ENCODE measurements at regions not wholly inside any gene's neighbourhood (a gene's known extent, or its start where the extent isn't known, plus 50 kb on each side); places are given as distances from the start of the nearest gene placed in this dataset.

GRCh38 chr3:189519458-189519857 is 111.7 kb upstream of the TP63 start:
- no peak for TF ChIP-seq POLR2A (IDR thresholded peaks at IDR 0.05)
- TF ChIP-seq CTCF (IDR thresholded peaks at IDR 0.05 in 8 of 11, conservative IDR thresholded peaks at IDR 0.05 in 3 of 11), result no peak
